ENCODE measurements at regions not wholly inside any gene's neighbourhood (a gene's known extent, or its start where the extent isn't known, plus 50 kb on each side); places are given as distances from the start of the nearest gene placed in this dataset.

DNA sequence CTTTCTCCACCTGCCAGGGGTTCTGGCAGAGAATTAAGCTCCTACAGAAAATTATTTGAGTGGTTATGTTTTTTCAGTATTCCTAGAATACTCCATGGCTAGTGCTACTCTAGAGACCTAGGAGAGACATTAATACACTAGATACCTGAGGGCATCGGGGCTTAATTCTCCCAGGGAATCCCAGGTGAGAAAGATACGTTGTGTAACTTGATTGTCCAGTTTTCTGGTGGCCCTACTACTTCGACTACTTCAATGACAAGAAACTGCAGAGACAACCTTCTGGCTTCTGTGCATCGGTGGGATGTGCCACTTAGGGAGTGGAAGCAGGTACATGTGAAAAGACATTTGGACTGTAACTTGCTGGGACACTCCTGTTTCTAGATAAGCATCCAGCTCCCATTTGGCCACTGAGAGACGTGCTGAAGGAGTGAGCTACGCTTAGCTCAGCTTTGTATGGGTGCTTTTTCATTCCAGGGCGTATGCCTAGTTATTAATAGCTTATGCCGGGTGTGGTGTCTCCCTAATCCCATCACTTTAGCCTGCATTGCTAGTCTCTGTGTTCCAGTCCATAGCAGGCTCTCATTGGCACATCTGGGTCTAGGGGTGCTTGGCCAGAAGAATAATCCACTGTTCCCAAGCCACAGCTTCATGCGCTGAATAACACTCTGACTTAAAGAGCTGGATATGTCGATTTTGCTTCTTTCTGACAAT lies 300.7 kb downstream of the SIPA1L2 start:
- intact Hi-C loops (cut with micrococcal nuclease) (no loop called here), dilution Hi-C loops (cut with MboI; ENCODE audit: extremely low pct_ligation_motif_present, low sequenced_read_pairs) (no loop called here)
- Histone ChIP-seq H3K27me3 (ENCODE audit: control insufficient read depth in 2 of 2, insufficient read depth in 2 of 2, low read length in 2 of 2) (no peaks in the 10 kb centered on the region), H3K4me2 (ENCODE audit: insufficient read depth, low read length) (no peak overlapping the region), H3K27ac (ENCODE audit: insufficient read depth, low read depth, low read length) (no peak overlapping the region), H3K9me3 (replicated peaks; ENCODE audit: control insufficient read depth, insufficient read depth, low read length) (no peaks in the 10 kb centered on the region), H3K9ac (replicated peaks; ENCODE audit: extremely low read depth, insufficient read depth, low read length) (no peak overlapping the region), H3K4me3 (replicated peaks in 1 of 3; ENCODE audit: insufficient read depth in 1 of 3, low read depth in 1 of 3, low read length in 3 of 3) (no peak overlapping the region), H3K36me3 (ENCODE audit: control insufficient read depth in 2 of 2, extremely low read depth in 1 of 2, insufficient read depth in 2 of 2, low read length in 2 of 2) (no peaks in the 10 kb centered on the region), H2AFZ (ENCODE audit: low read depth, low read length) (no peak overlapping the region), H4K20me1 (replicated peaks; ENCODE audit: control insufficient read depth, extremely low read depth, insufficient read depth, low read length) (no peaks in the 10 kb centered on the region), H3K4me1 (ENCODE audit: control insufficient read depth, extremely low read depth, insufficient read depth, low read length) (no peaks in the 10 kb centered on the region), H3K9me1 (replicated peaks; ENCODE audit: control insufficient read depth, extremely low read depth, insufficient read depth, low read length) (no peaks in the 10 kb centered on the region), H3K79me2 (ENCODE audit: control insufficient read depth, insufficient read depth, low read length) (no peaks in the 10 kb centered on the region)
- FAIRE-seq = no peak
- ChIA-PET CTCF (no interaction called here), POLR2A (no interaction called here)
- no peak for DNase-seq (ENCODE audit: low read depth, low spot score)
- TF ChIP-seq CTCF (IDR thresholded peaks at IDR 0.05; ENCODE audit: extremely low read depth in 1 of 2, insufficient read depth in 1 of 2, low read depth in 1 of 2, low read length in 2 of 2) (no peak), MYC (IDR thresholded peaks at IDR 0.05; ENCODE audit: low read depth, low read length) (no peak), JUN (IDR thresholded peaks at IDR 0.05; ENCODE audit: borderline replicate concordance, insufficient read depth, insufficient read length, low read depth) (no peak), GATA2 (IDR thresholded peaks at IDR 0.05; ENCODE audit: insufficient read depth, insufficient read length, low read depth, low read length) (no peak), EZH2 (IDR thresholded peaks at IDR 0.05; ENCODE audit: borderline replicate concordance, low read depth, low read length, severe bottlenecking) (no peak), POLR2AphosphoS5 (IDR thresholded peaks at IDR 0.05; ENCODE audit: insufficient read depth, low read depth, low read length) (no peak), POLR2A (IDR thresholded peaks at IDR 0.05; ENCODE audit: low read depth, low read length) (no peak), FOS (IDR thresholded peaks at IDR 0.05; ENCODE audit: borderline replicate concordance, insufficient read depth, low read length) (no peak)
- TF ChIP-seq, protein P1, sequence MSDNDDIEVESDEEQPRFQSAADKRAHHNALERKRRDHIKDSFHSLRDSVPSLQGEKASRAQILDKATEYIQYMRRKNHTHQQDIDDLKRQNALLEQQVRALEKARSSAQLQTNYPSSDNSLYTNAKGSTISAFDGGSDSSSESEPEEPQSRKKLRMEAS (IDR thresholded peaks at IDR 0.05; ENCODE audit: insufficient read depth, insufficient read length) = no peak
- BruUV-seq (replicated peaks) = no TSS peak

Measured in endothelial cell of umbilical vein (primary cell).